ENCODE measurements at regions not wholly inside any gene's neighbourhood (a gene's known extent, or its start where the extent isn't known, plus 50 kb on each side); places are given as distances from the start of the nearest gene placed in this dataset.

GRCh38 chr21:41075656-41076055 lies 92.3 kb upstream of the BACE2 start:
- DNase-seq (ENCODE audit: low spot score), result no peak

- DNase-seq (ENCODE audit: low spot score), result no peak
These were observed 91.9 kb upstream of the BACE2 start for GRCh38 chr21:41076064-41076463.

GRCh38 chr21:41079159-41079558 lies 88.8 kb upstream of the BACE2 start:
- DNase-seq (ENCODE audit: low spot score), result no peak

- no peak for DNase-seq (ENCODE audit: low spot score)
These were observed 87.4 kb upstream of the BACE2 start for GRCh38 chr21:41080485-41081121.

- no peak for DNase-seq (ENCODE audit: low spot score)
These were observed 81.4 kb upstream of the BACE2 start for GRCh38 chr21:41086569-41086968.

GRCh38 chr21:41090981-41091380 lies 77.0 kb upstream of the BACE2 start:
- DNase-seq (ENCODE audit: low spot score), result no peak

- DNase-seq (ENCODE audit: low spot score), result no peak
These were observed 76.3 kb upstream of the BACE2 start for GRCh38 chr21:41091616-41092015.

GRCh38 chr21:41092312-41092711 lies 75.6 kb upstream of the BACE2 start:
- DNase-seq (ENCODE audit: low spot score), result no peak

GRCh38 chr21:41095983-41096382 lies 72.0 kb upstream of the BACE2 start:
- no peak for DNase-seq (ENCODE audit: low spot score)

GRCh38 chr21:41098076-41098475 lies 69.9 kb upstream of the BACE2 start:
- no peak for DNase-seq (ENCODE audit: low spot score)

- no peak for DNase-seq (ENCODE audit: low spot score)
These were observed 69.4 kb upstream of the BACE2 start for GRCh38 chr21:41098481-41099042.

GRCh38 chr21:41100826-41101550 lies 67.0 kb upstream of the BACE2 start:
- DNase-seq (ENCODE audit: low spot score), result no peak

- DNase-seq (ENCODE audit: low spot score), result no peak
These were observed 65.7 kb upstream of the BACE2 start for GRCh38 chr21:41102281-41102680.

GRCh38 chr21:41107602-41108001 lies 60.4 kb upstream of the BACE2 start:
- DNase-seq (ENCODE audit: low spot score), result no peak

- DNase-seq (ENCODE audit: low spot score), result no peak
These were observed 59.0 kb upstream of the BACE2 start for GRCh38 chr21:41108668-41109585.

GRCh38 chr21:41110161-41110560 lies 57.8 kb upstream of the BACE2 start:
- no peak for DNase-seq (ENCODE audit: low spot score)

GRCh38 chr21:41110664-41111063 lies 57.3 kb upstream of the BACE2 start:
- DNase-seq (ENCODE audit: low spot score), result no peak

GRCh38 chr21:41111681-41112080 lies 56.3 kb upstream of the BACE2 start:
- no peak for DNase-seq (ENCODE audit: low spot score)

- peak; percentile 14 for DNase-seq (ENCODE audit: low spot score)
These were observed 54.9 kb upstream of the BACE2 start for GRCh38 chr21:41112740-41113692.

GRCh38 chr21:41115851-41116250 lies 52.1 kb upstream of the BACE2 start:
- no peak for DNase-seq (ENCODE audit: low spot score)

All from HT-29 (cell line).